Mammary epithelial cell (primary cell): ENCODE measurements at regions not wholly inside any gene's neighbourhood (a gene's known extent, or its start where the extent isn't known, plus 50 kb on each side); places are given as distances from the start of the nearest gene placed in this dataset.

Experiments used
- EZH2 ChIP-seq: IDR thresholded peaks from 2 replicates; pipeline ENCODE4 v1.6.1; 2012; ENCODE audit warnings: low read length, inconsistent platforms, borderline replicate concordance
- TF ChIP-seq, protein P1 (sequence below), 2 donors: IDR thresholded peaks in 1 of 2; conservative IDR thresholded peaks in 1 of 2; 2 replicates each; pipeline ENCODE4 v1.5.1; 2011 to 2012; ENCODE audit warnings: inconsistent platforms in 2 of 2, low read length in 2 of 2, mild to moderate bottlenecking in 2 of 2, control low read depth in 1 of 2, low read depth in 1 of 2; ENCODE audit not compliant: insufficient read depth in 1 of 2; ENCODE audit errors: extremely low read depth in 1 of 2

DNA sequence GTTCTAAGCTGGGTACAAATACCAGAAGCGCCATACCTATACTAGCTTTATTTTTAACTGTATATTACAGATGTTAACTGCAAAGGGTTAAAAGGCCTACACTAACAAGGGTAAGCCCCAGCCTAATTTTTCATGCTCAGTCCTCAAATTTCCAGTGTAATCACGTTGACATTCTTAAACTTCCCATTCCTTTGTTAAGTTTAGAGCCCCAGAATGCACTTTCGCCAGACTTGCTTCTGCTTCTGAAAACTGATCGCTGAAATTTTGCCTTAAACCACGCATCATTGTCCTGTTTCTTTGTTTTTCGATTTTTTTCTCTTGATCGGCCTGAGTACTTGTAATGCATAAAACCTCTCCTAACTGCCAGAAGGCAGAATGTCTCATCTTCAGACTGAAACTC lies 2141.9 kb upstream of the AGA start:
- TF ChIP-seq, protein P1, sequence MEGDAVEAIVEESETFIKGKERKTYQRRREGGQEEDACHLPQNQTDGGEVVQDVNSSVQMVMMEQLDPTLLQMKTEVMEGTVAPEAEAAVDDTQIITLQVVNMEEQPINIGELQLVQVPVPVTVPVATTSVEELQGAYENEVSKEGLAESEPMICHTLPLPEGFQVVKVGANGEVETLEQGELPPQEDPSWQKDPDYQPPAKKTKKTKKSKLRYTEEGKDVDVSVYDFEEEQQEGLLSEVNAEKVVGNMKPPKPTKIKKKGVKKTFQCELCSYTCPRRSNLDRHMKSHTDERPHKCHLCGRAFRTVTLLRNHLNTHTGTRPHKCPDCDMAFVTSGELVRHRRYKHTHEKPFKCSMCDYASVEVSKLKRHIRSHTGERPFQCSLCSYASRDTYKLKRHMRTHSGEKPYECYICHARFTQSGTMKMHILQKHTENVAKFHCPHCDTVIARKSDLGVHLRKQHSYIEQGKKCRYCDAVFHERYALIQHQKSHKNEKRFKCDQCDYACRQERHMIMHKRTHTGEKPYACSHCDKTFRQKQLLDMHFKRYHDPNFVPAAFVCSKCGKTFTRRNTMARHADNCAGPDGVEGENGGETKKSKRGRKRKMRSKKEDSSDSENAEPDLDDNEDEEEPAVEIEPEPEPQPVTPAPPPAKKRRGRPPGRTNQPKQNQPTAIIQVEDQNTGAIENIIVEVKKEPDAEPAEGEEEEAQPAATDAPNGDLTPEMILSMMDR (conservative IDR thresholded peaks at IDR 0.05 in 1 of 2, IDR thresholded peaks at IDR 0.05 in 1 of 2; ENCODE audit: extremely low read depth in 1 of 2, insufficient read depth in 1 of 2, low read depth in 1 of 2, low read length in 2 of 2), result no peak
- TF ChIP-seq EZH2, result no peak
